Retina (tissue), 1 donor: ENCODE measurements at regions not wholly inside any gene's neighbourhood (a gene's known extent, or its start where the extent isn't known, plus 50 kb on each side); places are given as distances from the start of the nearest gene placed in this dataset.

Source experiments
- DNase-seq: peaks from one replicate; pipeline ENCODE4 v3.0.0-alpha.2; 2016

- no peak for DNase-seq
Observed at GRCh38 chr4:19010761-19011160, 989.2 kb upstream of the LCORL start.

- no peak for DNase-seq
Observed at GRCh38 chr4:19009881-19010280, 988.3 kb upstream of the LCORL start.

GRCh38 chr4:19005211-19005610, 983.7 kb upstream of the LCORL start:
- DNase-seq = no peak

GRCh38 chr4:19002170-19002569, 980.6 kb upstream of the LCORL start:
- DNase-seq = no peak

- no peak for DNase-seq
Observed at GRCh38 chr4:18999595-18999994, 978.0 kb upstream of the LCORL start.

- DNase-seq = no peak
Observed at GRCh38 chr4:18981234-18981615, 959.7 kb upstream of the LCORL start.

- DNase-seq = no peak
Observed at GRCh38 chr4:18980516-18981233, 959.1 kb upstream of the LCORL start.

GRCh38 chr4:18976884-18977283, 955.3 kb upstream of the LCORL start:
- DNase-seq = no peak

GRCh38 chr4:18975916-18976808, 954.6 kb upstream of the LCORL start:
- no peak for DNase-seq

GRCh38 chr4:18973296-18973695, 951.7 kb upstream of the LCORL start:
- no peak for DNase-seq

GRCh38 chr4:18961879-18962278, 940.3 kb upstream of the LCORL start:
- DNase-seq = no peak

GRCh38 chr4:18961266-18961665, 939.7 kb upstream of the LCORL start:
- DNase-seq = no peak

- DNase-seq = no peak
Observed at GRCh38 chr4:18957716-18958115, 936.2 kb upstream of the LCORL start.

- DNase-seq = no peak
Observed at GRCh38 chr4:18954538-18954937, 933.0 kb upstream of the LCORL start.

- DNase-seq = no peak
Observed at GRCh38 chr4:18953613-18954012, 932.1 kb upstream of the LCORL start.

- no peak for DNase-seq
Observed at GRCh38 chr4:18945464-18945863, 923.9 kb upstream of the LCORL start.

GRCh38 chr4:18942874-18943273, 921.3 kb upstream of the LCORL start:
- no peak for DNase-seq

GRCh38 chr4:18938343-18939099, 917.0 kb upstream of the LCORL start:
- DNase-seq = peak; percentile 39

GRCh38 chr4:18937746-18938145, 916.2 kb upstream of the LCORL start:
- DNase-seq = no peak

GRCh38 chr4:18937080-18937479, 915.5 kb upstream of the LCORL start:
- no peak for DNase-seq

GRCh38 chr4:18935659-18936345, 914.2 kb upstream of the LCORL start:
- peak; percentile 32 for DNase-seq

GRCh38 chr4:18934197-18934596, 912.6 kb upstream of the LCORL start:
- DNase-seq = no peak
